T-cell (primary cell): ENCODE measurements at regions not wholly inside any gene's neighbourhood (a gene's known extent, or its start where the extent isn't known, plus 50 kb on each side); places are given as distances from the start of the nearest gene placed in this dataset.

Experiments used
- ATAC-seq, 4 experiments: fragments of 200-7000 bp in 3 of 4; fragments of 150-1000 bp in 1 of 4; cut with Tn5 transposase; replicated peaks in 1 of 4; 1 replicate in 3 of 4; 2 replicates in 1 of 4; pipeline ENCODE4 v1.10.0; 2021; ENCODE audit warnings: moderate library complexity in 3 of 4, mild to moderate bottlenecking in 2 of 4, moderate number of reproducible peaks in 1 of 4
- CTCF ChIA-PET, 2 donors: fragments of 300-600 bp; sonication (Branson Sonifier 250); formaldehyde crosslinking; loops; one replicate each; lab custom pipeline; 2022; ENCODE audit warnings: antibody characterized with exemption in 2 of 2; lab: Charles Lee
- POLR2A ChIA-PET, 2 donors: fragments of 300-600 bp; sonication (Branson Sonifier 250); formaldehyde crosslinking; loops; one replicate each; lab custom pipeline; 2022; ENCODE audit warnings: antibody characterized with exemption in 2 of 2; lab: Charles Lee
- DNase-seq, 35 experiments: peaks; one replicate each; pipeline versions ENCODE4 v3.0.0 to v3.0.0-alpha.2; 2013 to 2023
- H3K27ac ChIP-seq: one replicate; pipeline ENCODE4 v1.5.1; 2013; ENCODE audit warnings: low read length
- H3K27me3 ChIP-seq, 2 experiments: replicated peaks in 1 of 2; 1 replicate in 1 of 2; 2 replicates in 1 of 2; pipeline versions ENCODE4 v1.6.1 to v1.7.0; 2013; ENCODE audit warnings: low read length in 1 of 2, mixed read lengths in 1 of 2; ENCODE audit not compliant: control insufficient read depth in 2 of 2, insufficient read depth in 2 of 2; ENCODE audit errors: extremely low read depth in 1 of 2
- H3K36me3 ChIP-seq, 2 donors: 1 replicate in 1 of 2; 2 replicates in 1 of 2; pipeline versions ENCODE4 v1.6.1 to v1.7.0; 2013; ENCODE audit warnings: low read length in 1 of 2; ENCODE audit not compliant: control insufficient read depth in 2 of 2, insufficient read depth in 1 of 2; ENCODE audit errors: extremely low read depth in 1 of 2
- H3K4me1 ChIP-seq, 2 experiments: 1 replicate in 1 of 2; 2 replicates in 1 of 2; pipeline versions ENCODE4 v1.6.1 to v1.7.0; 2013; ENCODE audit warnings: low read length in 2 of 2, mixed read lengths in 1 of 2; ENCODE audit not compliant: insufficient read depth in 2 of 2, control insufficient read depth in 1 of 2; ENCODE audit errors: extremely low read depth in 1 of 2
- H3K4me3 ChIP-seq, 2 donors: 1 replicate in 1 of 2; 2 replicates in 1 of 2; pipeline versions ENCODE4 v1.5.1 to v1.7.0; 2013; ENCODE audit warnings: mild to moderate bottlenecking in 2 of 2, low read length in 1 of 2, moderate library complexity in 1 of 2; ENCODE audit not compliant: control insufficient read depth in 1 of 2; ENCODE audit errors: extremely low read depth in 1 of 2
- H3K9me3 ChIP-seq: 2 replicates; pipeline ENCODE4 v1.7.0; 2013
- H3K27ac Mint-ChIP-seq, 2 donors: one replicate each; pipeline ENCODE4 v1.8.0; 2020 to 2021; ENCODE audit warnings: mild to moderate bottlenecking in 2 of 2, mixed read lengths in 2 of 2
- H3K27me3 Mint-ChIP-seq, 2 donors: one replicate each; pipeline ENCODE4 v1.8.0; 2021 to 2022; ENCODE audit warnings: mixed read lengths in 2 of 2
- H3K36me3 Mint-ChIP-seq: one replicate; pipeline ENCODE4 v1.8.0; 2021; ENCODE audit warnings: mixed read lengths
- H3K4me1 Mint-ChIP-seq, 3 donors: one replicate each; pipeline ENCODE4 v1.8.0; 2020 to 2022; ENCODE audit warnings: mixed read lengths in 3 of 3, mild to moderate bottlenecking in 1 of 3
- H3K4me3 Mint-ChIP-seq, 3 donors: one replicate each; pipeline ENCODE4 v1.8.0; 2020 to 2022; ENCODE audit warnings: mild to moderate bottlenecking in 3 of 3, mixed read lengths in 3 of 3, moderate library complexity in 3 of 3
- H3K9me3 Mint-ChIP-seq, 3 donors: one replicate each; pipeline ENCODE4 v1.8.0; 2020 to 2022; ENCODE audit warnings: mixed read lengths in 3 of 3
- WGBS: methylation state at CpG from one replicate; pipeline ENCODE4 v1.1.5; 2013; ENCODE audit warnings: missing lambda C conversion rate; ENCODE audit not compliant: insufficient coverage; 5-methylcytosine and 5-hydroxymethylcytosine counted together

DNA sequence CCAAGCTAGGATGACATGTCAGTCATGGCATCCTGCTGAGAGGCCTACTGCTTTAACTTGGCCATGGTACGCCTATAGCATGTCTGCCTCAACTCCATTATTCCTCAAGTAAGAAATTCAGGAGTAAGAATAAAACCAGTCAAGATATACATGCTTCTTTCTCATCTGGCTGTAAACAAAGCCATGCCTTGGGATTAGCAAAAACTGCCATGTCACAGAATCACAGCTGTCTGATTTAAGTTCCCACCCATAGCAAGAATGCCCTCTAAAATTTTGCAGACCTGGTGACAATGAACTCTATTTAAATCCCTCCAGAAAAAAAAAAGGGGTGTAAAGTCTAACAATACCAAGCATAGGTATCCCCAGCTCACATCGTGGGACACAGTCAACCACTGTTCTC is 55.6 kb upstream of the ACAN start:
- no peak overlapping the region for H3K4me3 ChIP-seq
- H3K4me1 ChIP-seq, result no peaks in the 10 kb centered on the region
- ATAC-seq (no peak), DNase-seq (no peak)
- Mint-ChIP-seq H3K4me1 (no peaks in the 10 kb centered on the region), H3K4me3 (no peak overlapping the region), H3K27me3 (peaks cover 27 to 30% of the 10 kb centered on the region in 2 donors), H3K9me3 (no peaks in the 10 kb centered on the region), H3K27ac (no peak overlapping the region), H3K36me3 (no peaks in the 10 kb centered on the region)
- H3K27ac ChIP-seq, result no peak overlapping the region
- ChIA-PET POLR2A (no interaction called here), CTCF (no interaction called here)
- peaks cover 0 to 2% of the 10 kb centered on the region in 2 experiments for H3K27me3 ChIP-seq
- no peaks in the 10 kb centered on the region for H3K36me3 ChIP-seq
- 75% methylated on average over 1 of the region's 2 CpGs for whole genome bisulfite sequencing
- H3K9me3 ChIP-seq, result no peaks in the 10 kb centered on the region

DNA sequence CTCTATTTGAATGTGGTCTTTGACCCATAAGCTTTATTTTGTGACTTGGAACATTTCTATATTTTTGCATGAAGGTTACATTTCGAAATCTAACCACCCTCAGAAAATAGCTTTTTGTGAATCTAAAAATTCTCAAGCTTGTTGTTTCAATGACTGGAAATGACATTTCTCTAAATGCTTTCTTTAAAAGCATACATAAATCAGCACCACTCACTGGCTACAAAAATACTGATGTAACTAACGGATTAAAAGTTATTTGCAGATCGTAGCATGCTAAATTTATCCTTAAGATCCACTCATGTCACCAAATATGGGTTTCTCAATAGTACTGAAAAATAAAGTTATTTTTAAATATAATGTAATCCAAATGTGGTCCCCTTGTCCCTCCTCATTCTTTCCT is 55.2 kb upstream of the ACAN start:
- H3K4me1 ChIP-seq, result no peaks in the 10 kb centered on the region
- Mint-ChIP-seq H3K4me3 (no peak overlapping the region), H3K9me3 (no peaks in the 10 kb centered on the region), H3K27me3 (peaks cover 25 to 29% of the 10 kb centered on the region in 2 donors), H3K27ac (no peak overlapping the region), H3K4me1 (no peaks in the 10 kb centered on the region), H3K36me3 (no peaks in the 10 kb centered on the region)
- no peak overlapping the region for H3K27ac ChIP-seq
- H3K4me3 ChIP-seq, result no peak overlapping the region
- ATAC-seq, result no peak
- no peaks in the 10 kb centered on the region for H3K9me3 ChIP-seq
- H3K36me3 ChIP-seq, result no peaks in the 10 kb centered on the region
- ChIA-PET CTCF (no interaction called here), POLR2A (no interaction called here)
- no CpG with 5 or more reads among the region's 3 CpGs for WGBS
- DNase-seq, result no peak
- peaks cover 0 to 2% of the 10 kb centered on the region in 2 experiments for H3K27me3 ChIP-seq

GRCh38 chr15:88748651-88749050 is 54.6 kb upstream of the ACAN start:
- H3K27me3 ChIP-seq, result peaks cover 0 to 2% of the 10 kb centered on the region in 2 experiments
- Mint-ChIP-seq H3K9me3 (no peaks in the 10 kb centered on the region), H3K27me3 (peaks cover 25 to 29% of the 10 kb centered on the region in 2 donors), H3K36me3 (no peaks in the 10 kb centered on the region), H3K27ac (no peak overlapping the region), H3K4me1 (no peaks in the 10 kb centered on the region), H3K4me3 (no peak overlapping the region)
- H3K27ac ChIP-seq, result no peak overlapping the region
- no peak overlapping the region for H3K4me3 ChIP-seq
- ATAC-seq, result no peak
- 88% methylated on average over 1 of the region's 2 CpGs for WGBS
- H3K9me3 ChIP-seq, result no peaks in the 10 kb centered on the region
- POLR2A ChIA-PET, result no interaction called here
- CTCF ChIA-PET, result no interaction called here
- no peak for DNase-seq
- no peaks in the 10 kb centered on the region for H3K4me1 ChIP-seq
- H3K36me3 ChIP-seq, result no peaks in the 10 kb centered on the region

GRCh38 chr15:88749699-88750098 is 53.5 kb upstream of the ACAN start:
- no peaks in the 10 kb centered on the region for H3K9me3 Mint-ChIP-seq
- DNase-seq (no peak), ATAC-seq (no peak)
- H3K27me3 Mint-ChIP-seq, result peaks cover 21 to 23% of the 10 kb centered on the region in 2 donors
- peaks cover 0 to 2% of the 10 kb centered on the region in 2 experiments for H3K27me3 ChIP-seq
- H3K4me1 Mint-ChIP-seq, result no peaks in the 10 kb centered on the region
- H3K4me3 Mint-ChIP-seq, result no peak overlapping the region
- 90% methylated on average over 2 of the region's 2 CpGs for WGBS
- no peaks in the 10 kb centered on the region for H3K36me3 ChIP-seq
- no peaks in the 10 kb centered on the region for H3K4me1 ChIP-seq
- POLR2A ChIA-PET, result no interaction called here
- no peak overlapping the region for H3K27ac Mint-ChIP-seq
- CTCF ChIA-PET, result no interaction called here
- H3K27ac ChIP-seq, result no peak overlapping the region
- H3K36me3 Mint-ChIP-seq, result no peaks in the 10 kb centered on the region
- H3K9me3 ChIP-seq, result no peaks in the 10 kb centered on the region
- H3K4me3 ChIP-seq, result no peak overlapping the region

DNA sequence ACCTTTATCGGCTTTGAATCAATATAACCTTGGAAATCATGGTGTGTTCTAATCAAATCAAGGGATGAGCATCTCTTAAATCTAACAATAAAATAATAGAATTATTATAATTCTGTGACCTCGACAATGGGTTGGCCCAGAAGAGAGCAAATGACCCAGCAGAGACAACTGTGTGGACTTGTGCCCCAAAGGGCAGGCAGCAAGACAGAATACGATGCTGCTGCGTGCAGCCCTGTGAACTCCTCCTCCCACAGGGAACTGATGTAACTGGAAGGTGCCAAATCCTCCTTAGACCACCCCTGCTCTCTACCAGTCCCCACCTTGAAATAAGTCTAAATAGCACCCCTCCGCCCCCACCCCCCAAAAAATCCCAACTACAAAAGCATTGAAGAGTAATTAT is 50.7 kb upstream of the ACAN start:
- Mint-ChIP-seq H3K4me3 (no peak overlapping the region), H3K27ac (no peak overlapping the region), H3K4me1 (no peaks in the 10 kb centered on the region), H3K27me3 (peaks cover 16 to 20% of the 10 kb centered on the region in 2 donors), H3K36me3 (no peaks in the 10 kb centered on the region), H3K9me3 (peaks cover 0 to 5% (median 0%) of the 10 kb centered on the region in 3 donors)
- H3K4me3 ChIP-seq, result no peak overlapping the region
- no peaks in the 10 kb centered on the region for H3K4me1 ChIP-seq
- peaks cover 2 to 8% of the 10 kb centered on the region in 2 experiments for H3K27me3 ChIP-seq
- WGBS, result no CpG with 5 or more reads among the region's 5 CpGs
- ATAC-seq, result no peak
- DNase-seq, result no peak
- ChIA-PET POLR2A (no interaction called here), CTCF (no interaction called here)
- H3K36me3 ChIP-seq, result no peaks in the 10 kb centered on the region
- H3K27ac ChIP-seq, result no peak overlapping the region
- H3K9me3 ChIP-seq, result no peaks in the 10 kb centered on the region

DNA sequence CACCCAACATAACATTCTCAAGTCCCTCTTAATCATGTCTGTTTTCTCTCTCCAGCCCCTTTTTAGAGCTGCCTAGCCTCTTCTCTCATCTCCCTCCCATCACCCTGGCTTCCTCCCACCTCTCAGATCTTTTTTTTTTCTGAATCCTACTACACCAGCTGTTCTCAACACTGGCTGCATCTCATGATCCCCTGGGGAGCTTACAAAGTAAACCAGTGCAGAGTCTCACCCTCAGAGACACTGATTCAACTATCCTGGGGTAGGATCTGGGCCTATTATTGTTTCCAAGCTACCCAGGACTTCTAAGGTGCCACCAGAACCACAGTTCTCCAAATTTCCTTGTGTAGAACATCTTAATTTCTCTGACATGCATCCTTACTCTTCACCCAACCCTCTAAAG is 50.3 kb upstream of the ACAN start:
- no peak overlapping the region for H3K27ac ChIP-seq
- no peaks in the 10 kb centered on the region for H3K9me3 ChIP-seq
- Mint-ChIP-seq H3K36me3 (no peaks in the 10 kb centered on the region), H3K9me3 (peaks cover 0 to 5% (median 0%) of the 10 kb centered on the region in 3 donors), H3K27me3 (peaks cover 16 to 20% of the 10 kb centered on the region in 2 donors), H3K4me1 (no peaks in the 10 kb centered on the region), H3K4me3 (no peak overlapping the region), H3K27ac (no peak overlapping the region)
- POLR2A ChIA-PET, result no interaction called here
- no peaks in the 10 kb centered on the region for H3K4me1 ChIP-seq
- no peak for DNase-seq
- H3K36me3 ChIP-seq, result no peaks in the 10 kb centered on the region
- CTCF ChIA-PET, result no interaction called here
- no peak overlapping the region for H3K4me3 ChIP-seq
- H3K27me3 ChIP-seq, result peaks cover 2 to 8% of the 10 kb centered on the region in 2 experiments
- no peak for ATAC-seq
